Fibroblast of the conjunctiva (primary cell): ENCODE measurements at regions not wholly inside any gene's neighbourhood (a gene's known extent, or its start where the extent isn't known, plus 50 kb on each side); places are given as distances from the start of the nearest gene placed in this dataset.

ENCODE experiments used
- DNase-seq: peaks from one replicate; pipeline ENCODE4 v3.0.0-alpha.2; 2010; ENCODE audit warnings: low read depth

DNA sequence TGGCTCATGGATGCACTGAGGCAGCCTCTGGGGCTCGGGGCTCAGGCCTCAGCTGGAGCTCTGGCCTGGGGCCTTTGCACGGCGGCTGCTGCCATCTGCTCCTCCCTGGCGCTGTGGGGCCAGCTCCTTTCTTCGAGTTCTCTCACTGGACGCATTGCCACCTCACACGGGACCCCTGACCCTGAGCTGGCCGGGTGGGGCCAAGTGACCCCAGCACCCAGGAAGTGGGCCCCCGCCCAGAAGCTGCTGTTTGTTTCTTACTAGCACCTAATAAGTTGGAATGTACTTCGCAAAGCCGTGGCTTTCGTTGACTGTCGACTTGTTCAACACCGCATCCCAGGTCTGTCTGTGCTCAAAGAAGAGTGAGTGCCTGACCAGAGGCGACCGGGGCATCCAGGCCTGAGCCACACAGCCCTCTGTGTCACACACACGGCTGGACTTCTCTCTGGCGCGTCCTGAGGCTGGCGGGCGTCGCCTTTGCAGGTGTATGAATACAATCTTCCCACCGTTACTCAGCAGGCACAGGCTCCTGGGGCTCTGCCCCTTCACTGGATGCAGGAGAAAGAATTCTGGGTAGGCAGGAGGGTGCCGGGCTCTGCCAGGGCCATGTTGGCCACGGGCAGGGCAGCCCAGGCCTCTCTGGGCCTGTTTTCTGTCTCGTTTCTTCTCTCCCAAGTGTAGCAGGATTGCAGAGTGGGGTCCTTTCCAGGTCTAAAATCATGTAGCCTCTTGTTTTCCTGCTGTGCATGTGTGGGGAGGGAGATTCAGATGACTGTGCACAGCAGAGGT, 112.9 kb downstream of the DLL1 start:
- DNase-seq = no peak

- DNase-seq = no peak
Measured at GRCh38 chr6:170176898-170177771, 113.7 kb downstream of the DLL1 start.

DNA sequence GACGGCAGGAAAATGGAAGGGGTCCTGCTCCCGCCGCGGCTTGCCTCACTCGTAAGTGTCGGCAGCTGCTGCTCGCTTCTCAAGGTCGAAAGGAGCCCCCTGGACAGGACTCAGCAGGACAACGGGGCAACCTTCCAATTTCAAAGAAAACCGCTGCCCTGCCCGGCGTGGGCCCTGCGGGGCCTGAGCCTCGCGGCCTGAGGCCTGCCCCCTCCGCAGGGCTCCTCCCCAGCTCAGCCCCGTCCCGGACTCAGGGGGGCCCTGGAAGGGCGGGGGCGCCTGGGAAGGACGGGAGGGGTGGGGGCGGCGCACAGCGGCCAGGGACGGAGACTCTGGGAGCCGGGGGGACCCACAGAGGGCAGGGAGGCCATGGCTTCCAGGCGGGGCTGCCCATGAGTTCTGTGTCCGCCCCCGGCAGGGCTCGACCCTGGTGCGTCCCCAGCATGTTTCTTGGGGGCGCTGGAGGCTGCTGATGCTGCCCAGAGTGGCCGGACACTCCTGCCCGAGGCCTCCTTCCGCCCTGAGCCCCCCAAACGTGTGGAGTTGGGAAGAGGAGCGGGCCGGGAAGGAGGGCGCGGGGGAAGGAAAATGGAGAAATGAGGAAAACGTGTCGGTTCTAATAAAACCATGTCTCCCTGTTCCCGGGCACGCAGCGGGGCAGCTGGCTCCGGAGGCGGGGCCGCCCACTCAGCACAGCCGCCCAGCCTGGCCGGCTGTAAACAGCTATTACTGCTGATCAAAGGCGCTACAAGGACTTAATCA, 114.6 kb downstream of the DLL1 start:
- DNase-seq = no peak

DNA sequence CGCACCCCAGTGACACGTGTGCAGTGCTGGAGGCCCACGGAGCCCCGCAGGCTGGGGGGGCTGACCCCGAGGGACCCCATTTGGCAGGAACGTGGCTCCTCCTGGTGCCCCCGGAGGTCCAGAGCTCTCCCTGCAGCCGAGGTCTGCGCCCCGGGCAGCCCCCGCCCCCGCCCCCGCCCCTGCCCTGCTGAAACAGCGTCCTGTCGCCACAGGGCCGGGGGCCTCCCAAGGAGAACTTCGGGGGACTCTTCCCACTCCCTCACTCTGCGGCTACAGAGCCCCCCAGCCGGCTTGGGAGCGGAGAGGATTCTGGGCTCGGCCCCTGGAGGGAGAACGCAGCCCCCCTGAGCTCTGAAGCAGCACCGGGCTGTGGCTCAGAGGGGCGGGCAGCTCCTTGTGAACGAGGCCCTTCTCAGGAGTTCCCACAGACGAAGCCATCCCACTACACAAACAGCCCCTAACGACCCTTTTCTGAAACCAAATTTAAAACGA, 115.2 kb downstream of the DLL1 start:
- DNase-seq = no peak

- no peak for DNase-seq
Measured at GRCh38 chr6:170174771-170175643, 115.9 kb downstream of the DLL1 start.

GRCh38 chr6:170174124-170174770, 116.6 kb downstream of the DLL1 start:
- no peak for DNase-seq

- no peak for DNase-seq
Measured at GRCh38 chr6:170173335-170173881, 117.5 kb downstream of the DLL1 start.

GRCh38 chr6:170172825-170173256, 118.0 kb downstream of the DLL1 start:
- no peak for DNase-seq

DNA sequence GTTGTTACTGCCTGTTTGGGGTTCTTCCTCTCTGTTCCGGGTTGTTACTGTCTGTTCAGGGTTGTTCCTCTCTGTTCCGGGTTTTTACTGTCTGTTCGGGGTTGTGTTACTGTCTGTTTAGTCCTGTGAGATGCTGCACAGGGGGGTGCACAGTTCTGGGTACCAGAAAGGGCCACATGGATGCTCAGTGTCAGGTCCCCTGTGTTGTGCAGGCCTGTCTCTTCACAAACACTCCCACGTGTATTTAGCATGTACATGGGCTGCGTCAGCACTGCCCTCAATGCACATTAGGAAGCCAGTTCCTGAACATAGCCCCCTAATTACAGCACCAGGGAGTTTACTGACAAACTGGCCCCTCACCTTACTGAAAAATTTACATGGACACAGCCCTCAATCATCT, 118.5 kb downstream of the DLL1 start:
- DNase-seq = no peak

GRCh38 chr6:170167657-170168159, 123.2 kb downstream of the DLL1 start:
- no peak for DNase-seq

DNA sequence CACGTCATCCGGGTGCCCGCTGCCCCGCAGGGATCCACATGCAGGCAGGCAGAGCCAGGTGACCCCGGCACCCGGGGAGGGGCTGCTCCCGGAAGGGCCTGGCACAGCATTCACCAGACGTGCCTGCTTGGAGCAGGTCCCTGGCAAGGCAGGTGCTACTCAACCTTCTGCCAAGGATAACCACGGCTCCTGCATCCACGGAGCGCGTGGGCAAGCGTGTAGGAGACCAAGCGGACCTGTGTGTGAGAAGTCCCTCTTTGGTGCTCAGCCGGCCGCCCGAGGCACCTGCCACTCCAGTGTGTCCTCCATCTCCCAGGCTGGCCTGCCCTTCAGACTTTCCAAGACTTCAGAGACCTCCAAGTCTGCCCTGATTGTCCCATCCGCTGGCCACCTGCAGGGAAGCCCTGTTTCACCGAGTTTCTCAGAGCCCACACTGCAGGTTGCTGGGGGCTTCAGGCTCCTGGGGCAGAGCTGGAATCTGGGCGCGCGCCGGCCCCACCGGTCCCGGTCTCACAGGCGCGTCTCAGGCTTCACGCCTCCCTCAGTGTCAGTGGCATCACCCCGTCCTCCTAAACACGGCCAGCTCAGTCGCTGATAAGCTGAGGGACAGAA, 124.3 kb downstream of the DLL1 start:
- DNase-seq = no peak

- DNase-seq = no peak
Measured at GRCh38 chr6:170165471-170166117, 125.3 kb downstream of the DLL1 start.

DNA sequence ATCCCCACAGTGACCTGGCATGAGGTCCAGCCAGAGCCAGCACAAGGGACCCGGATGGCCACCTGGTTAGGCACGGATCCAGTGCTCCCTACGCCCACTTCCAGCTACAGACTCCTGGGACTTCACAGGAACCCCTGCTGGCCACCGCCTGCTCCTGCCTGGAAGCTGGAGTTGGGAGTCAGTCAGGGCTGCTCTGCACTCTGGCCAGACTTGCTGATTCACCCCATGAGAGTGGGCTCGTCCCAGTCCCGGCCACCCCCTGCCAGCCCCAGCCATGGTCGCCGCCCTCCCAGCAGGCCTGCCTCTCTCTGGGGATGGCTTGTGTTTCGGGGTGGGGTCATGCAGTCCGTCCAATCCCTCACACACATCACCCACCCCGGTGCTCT, 125.8 kb downstream of the DLL1 start:
- DNase-seq = no peak

- no peak for DNase-seq
Measured at GRCh38 chr6:170164271-170164900, 126.5 kb downstream of the DLL1 start.

DNA sequence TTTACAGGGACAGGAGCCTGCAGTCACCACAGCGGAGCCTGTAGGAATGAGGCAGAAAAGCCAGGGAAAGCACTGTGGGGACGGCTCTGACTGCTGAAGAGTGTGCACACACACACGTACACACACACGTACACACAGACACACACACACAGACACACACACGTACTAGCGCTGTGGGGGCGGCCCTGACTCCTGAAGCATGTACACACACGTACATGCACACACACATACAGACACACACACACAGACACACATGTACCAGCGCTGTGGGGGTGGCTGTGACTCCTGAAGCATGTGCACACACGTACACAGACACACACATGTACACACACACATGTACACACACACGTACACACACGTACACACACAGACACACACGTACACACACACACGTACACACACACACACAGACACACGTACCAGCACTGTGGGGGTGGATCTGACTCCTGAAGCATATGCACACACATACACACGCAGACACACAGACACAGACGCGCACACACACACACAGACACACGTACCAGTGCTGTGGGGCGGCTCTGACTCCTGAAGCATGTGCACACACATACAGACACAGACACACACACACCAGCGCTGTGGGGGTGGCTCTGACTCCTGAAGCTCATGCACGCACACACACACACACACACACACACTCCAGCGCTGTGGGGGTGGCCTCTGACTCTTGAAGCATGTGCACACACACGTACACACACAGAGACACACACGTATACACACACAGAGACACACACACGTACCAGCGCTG, 127.3 kb downstream of the DLL1 start:
- DNase-seq = no peak

- DNase-seq = no peak
Measured at GRCh38 chr6:170162775-170163404, 128.0 kb downstream of the DLL1 start.

GRCh38 chr6:170162011-170162774, 128.7 kb downstream of the DLL1 start:
- no peak for DNase-seq
